GM18511 (cell line): ENCODE measurements at regions not wholly inside any gene's neighbourhood (a gene's known extent, or its start where the extent isn't known, plus 50 kb on each side); places are given as distances from the start of the nearest gene placed in this dataset.

Source experiments
- ATAC-seq: cut with Tn5 transposase; IDR thresholded peaks from one replicate; pipeline ENCODE4 v1.9.1; 2021; ENCODE audit warnings: mild to moderate bottlenecking, moderate library complexity; ENCODE audit not compliant: unreplicated experiment

GRCh38 chr15:62988701-62989100 lies 53.8 kb upstream of the TPM1 start:
- ATAC-seq, result no peak

- no peak for ATAC-seq
Observed at GRCh38 chr15:62989366-62990055, 53.0 kb upstream of the TPM1 start.

- ATAC-seq, result no peak
Observed at GRCh38 chr15:62991698-62992097, 50.8 kb upstream of the TPM1 start.

- ATAC-seq, result no peak
Observed at GRCh38 chr15:62992302-62992701, 50.2 kb upstream of the TPM1 start.
